RCC 7860 (cell line): ENCODE measurements at regions not wholly inside any gene's neighbourhood (a gene's known extent, or its start where the extent isn't known, plus 50 kb on each side); places are given as distances from the start of the nearest gene placed in this dataset.

ENCODE experiments used
- DNase-seq: peaks from one replicate; pipeline ENCODE4 v3.0.0-alpha.2; 2015; ENCODE audit warnings: low spot score
- FAIRE-seq: peaks from 2 replicates; lab custom pipeline; 2012; peaks lifted over from hg19 to GRCh38; lab: Jason Lieb, UNC

DNA sequence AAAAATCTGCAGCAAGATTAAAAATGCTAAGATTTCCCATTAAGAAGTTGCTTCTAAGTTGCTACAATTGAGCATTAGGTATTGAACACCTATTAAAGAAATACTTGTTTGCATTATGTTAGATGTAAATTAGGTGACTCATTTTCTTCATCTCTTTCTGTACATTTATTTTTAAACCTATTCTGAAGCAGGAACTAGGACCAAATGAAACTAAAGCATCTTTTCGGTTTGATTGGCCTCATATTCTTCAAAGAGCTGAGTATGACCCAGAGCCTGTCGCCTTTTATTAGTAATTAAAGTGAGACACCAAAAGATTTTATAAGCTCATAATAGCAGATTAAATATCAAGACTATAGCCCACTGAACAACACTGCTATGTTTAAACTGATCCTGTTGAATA, 83.4 kb upstream of the ZEB2 start:
- FAIRE-seq = no peak

DNA sequence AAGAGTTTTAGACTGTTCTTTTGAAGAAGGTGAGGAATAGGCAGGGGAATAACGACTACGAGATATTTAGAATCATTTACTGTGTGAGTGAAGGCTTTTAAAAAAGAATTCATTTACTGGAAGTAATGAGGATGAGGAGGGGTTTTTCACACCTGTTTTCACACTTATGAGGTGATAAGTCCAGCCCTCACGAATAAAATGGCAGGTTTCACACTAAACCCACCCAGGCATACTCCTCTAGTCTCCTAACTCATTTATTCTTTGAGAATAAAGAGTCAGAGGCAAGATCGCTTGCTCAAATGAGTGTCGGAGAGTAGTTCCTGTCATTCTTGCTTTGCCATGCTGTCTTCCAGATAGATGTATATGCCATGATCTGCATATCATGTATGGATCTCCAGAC, 79.0 kb upstream of the ZEB2 start:
- FAIRE-seq (no peak), DNase-seq (no peak)

More for the DNA sequence above, 83.4 kb upstream of the ZEB2 start:
- no peak for DNase-seq

DNA sequence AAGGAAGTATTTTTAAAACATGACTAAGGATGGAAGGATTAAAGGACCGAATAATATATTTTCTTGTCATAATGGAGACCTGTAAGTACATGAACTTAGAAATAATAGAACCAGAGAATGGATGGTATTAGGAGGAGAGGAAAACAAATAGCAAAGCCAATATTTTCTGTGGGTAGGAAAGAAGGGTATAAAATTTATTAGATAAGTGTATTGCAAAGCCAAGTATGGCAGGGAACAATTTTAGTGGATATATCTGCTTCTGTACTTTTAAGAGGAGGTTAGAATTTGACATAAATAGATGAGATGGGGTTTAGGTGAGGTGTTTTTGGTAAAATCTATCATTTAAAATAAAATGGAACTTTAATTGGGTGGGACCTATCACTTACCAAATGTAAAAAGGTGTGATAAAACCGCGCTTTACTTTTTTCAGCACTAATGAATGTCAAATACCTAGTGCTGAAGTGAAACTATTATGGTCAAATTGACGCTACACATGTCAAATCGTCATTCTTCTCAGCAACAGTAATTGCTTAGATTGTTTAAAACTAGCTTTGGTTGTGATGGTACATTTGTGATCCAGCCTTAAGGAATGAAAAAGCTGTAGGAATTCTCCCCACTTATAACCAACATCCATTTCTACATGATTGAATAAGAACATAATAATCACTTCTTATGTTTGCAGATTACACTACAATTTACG, 78.1 kb upstream of the ZEB2 start:
- FAIRE-seq = no peak

DNA sequence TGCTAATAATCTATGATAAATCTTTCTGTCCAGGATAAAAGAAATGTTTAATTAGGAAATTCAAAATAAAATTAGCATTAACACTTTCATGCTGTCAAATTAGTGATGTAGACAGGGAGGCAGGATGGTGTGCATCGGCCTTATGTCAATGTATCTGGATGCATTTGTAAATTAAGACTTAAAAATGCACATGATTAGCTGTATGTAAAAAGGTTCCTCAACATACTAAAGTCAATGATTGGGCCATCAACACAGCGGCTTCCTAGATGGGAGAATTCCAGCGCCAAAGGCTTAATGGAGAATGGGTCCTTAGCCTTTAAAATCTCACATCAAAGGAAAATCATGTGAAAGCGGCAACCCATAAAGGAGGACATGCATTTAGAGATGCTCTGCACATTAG, 77.5 kb upstream of the ZEB2 start:
- FAIRE-seq = no peak

More for the DNA sequence above, 78.1 kb upstream of the ZEB2 start:
- DNase-seq = no peak

DNA sequence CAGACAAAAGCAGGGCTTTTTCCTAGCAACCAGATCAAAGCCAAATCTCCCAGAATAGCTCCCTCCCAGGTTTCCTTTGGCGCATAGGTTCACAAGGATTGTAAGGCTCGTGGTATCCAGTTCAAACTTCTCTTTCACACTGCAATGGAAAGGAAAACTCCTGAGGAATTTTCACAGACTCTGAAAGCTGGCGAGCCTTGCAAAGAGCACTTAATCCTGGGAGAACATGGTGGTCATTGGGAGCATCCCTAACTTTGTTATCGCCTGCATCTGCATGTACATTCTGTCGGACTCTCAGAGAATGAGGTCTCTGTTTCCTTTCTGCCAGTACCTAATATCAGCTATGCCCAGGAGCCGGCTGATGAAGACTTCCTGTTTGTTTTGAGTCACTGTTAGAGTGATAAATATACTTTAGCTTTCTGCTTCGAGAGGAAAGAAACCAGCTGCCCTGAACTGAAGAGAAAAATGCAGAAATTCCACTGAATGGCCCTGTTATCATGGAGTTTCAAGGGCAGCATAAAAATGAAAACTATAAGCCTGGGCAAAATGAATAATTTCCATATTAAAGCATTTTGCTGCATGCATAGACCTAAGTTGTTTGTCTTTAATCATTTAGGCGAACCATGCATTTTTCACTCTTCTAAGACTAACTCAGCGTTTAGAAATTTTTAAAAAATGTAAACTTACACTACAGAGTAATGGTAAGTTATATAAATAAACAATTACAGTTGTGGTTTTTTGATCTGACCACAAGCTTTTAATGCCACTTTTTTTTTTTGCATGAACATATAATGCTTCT, 76.4 kb upstream of the ZEB2 start:
- FAIRE-seq = no peak
- no peak for DNase-seq

More for the DNA sequence above, 77.5 kb upstream of the ZEB2 start:
- no peak for DNase-seq

DNA sequence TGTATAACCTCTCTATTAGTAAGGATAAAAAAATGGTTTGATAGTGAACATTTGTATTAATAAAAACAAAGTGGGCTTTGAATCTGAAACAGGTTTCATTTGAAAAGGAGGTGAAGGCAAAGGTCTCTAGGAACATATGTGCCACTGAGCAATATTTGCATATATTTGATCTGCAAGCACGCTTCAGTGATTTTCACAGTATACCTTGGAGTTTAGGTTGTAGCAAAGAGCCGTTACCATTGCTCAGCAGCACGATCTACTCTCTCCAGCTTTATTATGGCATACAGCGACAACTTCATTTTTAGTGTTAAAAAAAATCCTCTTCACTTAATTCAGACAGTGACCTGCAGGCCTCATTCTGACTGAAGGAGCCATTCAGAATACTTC, 75.8 kb upstream of the ZEB2 start:
- DNase-seq = no peak
- FAIRE-seq = no peak

DNA sequence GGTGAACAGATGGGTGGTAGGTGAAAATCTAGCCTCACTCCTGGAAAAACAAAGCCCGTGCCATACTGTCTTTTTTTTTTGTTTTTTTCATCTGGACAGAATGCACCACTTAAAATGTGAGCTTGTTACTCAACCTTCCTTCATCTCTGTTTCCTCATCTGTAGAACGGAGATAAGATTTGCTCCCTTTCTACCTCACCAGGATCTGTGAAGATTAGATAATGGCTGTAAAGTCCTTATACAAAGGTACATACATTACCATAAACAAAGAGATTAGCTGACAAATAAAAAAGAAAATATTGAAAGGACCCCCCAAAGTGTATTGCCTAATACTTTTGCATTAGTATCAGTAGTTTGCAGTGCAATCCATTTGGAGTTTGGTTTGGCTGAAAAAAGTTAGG, 75.4 kb upstream of the ZEB2 start:
- FAIRE-seq = no peak
- DNase-seq = no peak

DNA sequence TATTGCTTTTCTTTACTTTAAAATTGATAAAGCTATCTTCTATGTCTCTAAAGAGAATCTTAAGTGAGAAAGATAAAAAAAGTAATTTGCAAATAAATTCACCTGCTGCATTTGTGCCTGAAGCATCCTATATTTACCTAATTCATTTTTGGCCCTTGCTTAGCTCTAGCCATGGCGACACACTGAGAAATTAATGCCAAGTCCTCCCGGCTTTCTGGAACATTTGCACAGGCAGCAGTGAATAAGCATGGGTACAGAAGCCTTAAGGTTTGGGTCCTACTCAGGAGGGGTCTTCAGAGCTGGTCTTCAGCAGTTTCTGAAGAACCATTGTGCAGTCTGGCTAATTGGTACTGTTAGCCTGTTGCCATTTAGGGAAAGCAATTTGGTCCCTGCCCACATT, 73.9 kb upstream of the ZEB2 start:
- FAIRE-seq = no peak

DNA sequence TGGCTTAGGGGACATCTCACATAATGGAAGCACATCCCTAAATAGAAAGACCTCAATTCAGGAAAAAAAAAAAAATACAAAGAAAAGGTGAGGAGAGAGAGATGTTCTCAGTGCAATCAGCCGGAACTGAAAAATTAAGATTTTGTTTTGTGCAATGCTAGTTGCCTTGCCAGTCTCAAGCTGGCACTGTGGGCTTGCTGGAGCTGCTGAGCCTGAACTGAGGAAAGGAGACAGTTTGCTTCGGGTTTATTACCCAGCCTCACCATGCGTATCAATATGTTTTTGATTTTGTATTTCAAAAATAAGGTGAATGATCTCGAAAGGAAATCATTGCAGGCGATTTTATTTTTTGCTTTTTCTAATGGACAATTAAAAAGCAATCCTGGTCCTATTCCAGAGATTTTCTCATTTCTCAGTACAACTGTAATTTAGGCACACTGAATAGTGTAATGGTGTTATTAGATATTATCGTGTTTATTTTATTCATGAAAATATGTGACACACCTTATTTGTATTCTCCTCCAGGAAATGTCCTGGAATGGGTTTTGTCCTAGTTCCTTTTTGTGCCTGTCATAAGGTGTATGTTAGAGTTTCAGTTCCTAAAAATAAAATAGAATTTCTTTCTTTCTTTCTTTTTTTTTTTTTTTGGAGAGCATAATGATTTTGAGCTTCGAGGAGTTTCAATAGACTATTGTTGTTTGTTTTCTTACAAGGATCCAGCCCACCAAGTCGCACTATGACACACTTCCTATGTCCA, 72.8 kb upstream of the ZEB2 start:
- no peak for DNase-seq
- FAIRE-seq = no peak

More for the DNA sequence above, 73.9 kb upstream of the ZEB2 start:
- no peak for DNase-seq

DNA sequence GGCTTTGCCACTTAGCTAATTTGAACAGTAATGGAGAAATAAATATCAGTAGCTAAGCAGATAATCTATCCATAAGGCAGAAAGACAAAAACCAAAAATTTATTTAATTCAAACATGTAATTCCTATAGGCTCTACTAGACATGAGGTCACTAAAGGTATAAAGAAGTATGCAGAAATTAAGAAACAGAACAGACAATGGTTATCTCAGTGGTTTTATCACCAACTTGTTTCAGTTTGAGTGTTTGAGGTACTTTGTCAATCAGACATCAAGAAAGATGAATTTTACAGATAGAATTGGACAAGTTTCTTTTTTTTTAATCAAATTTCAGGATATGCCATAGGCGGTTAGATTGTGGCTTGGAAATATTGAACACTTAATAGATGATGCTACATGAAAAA, 67.4 kb upstream of the ZEB2 start:
- DNase-seq (no peak), FAIRE-seq (no peak)

DNA sequence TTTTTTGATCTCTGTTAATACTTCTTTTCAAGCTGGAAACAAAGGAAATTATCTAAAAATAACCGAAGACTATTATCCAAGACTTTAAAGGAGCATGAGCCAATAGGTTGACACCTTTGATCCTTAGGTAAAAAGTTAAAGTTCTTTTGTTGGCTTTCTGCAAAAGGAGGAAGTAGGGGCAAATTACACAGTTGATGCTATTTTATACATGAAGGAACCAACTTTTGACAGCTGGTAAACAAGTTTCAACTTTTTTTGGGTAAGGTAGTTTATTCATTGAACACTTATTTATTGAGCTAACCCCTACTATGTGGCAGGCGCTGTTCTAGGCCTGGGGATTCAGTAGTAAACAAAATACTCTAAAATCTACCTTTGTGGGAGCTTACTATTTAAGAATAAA, 66.6 kb upstream of the ZEB2 start:
- no peak for FAIRE-seq
- no peak for DNase-seq

DNA sequence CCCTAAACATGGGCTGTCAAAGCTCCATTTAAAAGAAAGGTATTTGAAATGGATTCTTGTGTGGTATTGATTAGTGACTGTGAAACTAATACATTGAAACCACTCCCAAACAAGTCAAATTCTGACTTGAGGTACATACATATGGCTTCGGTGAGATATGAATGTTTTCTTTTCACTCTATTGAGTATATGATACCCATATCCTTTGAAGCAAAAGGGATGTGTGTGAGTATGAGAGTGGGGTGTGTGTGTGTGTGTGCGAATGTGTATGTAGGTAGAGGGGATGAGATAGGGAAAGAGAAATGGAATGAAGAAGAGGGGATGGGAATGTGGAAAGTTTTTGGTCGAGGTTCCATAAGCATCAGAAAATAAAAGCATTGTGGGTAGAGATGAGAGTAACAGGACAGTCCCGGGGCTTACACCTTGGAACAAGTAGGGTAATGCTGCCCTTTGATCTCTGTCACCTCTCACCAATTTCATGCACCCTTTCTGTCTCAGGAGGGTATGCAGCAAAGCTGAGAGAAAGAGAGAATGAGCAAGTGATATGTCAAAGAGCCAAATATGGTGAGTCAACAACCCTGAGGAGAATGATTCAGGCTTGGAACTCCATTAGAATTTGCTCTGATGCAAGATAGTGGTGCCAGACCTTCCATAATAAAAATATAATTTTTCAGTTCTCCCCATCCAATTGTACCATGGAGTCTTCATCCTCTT, 64.0 kb upstream of the ZEB2 start:
- DNase-seq = peak; percentile 12
- no peak for FAIRE-seq

DNA sequence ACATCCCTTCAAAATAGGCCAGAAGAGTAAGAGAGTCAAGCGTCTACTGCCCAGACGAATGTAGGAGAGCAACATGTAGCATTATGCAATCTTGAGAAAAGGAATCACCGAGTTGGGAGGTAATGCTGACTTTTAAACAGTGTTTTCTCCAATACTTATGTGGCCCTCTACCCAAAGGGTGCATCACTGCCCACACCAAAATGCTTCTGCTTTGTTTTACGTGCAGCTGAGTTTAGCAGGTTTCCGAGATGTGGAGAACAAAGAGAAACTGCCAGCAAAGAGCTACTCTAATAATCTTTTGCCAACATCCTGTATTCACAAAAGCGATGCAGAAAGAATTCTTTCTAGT, 63.4 kb upstream of the ZEB2 start:
- no peak for DNase-seq
- FAIRE-seq = no peak

DNA sequence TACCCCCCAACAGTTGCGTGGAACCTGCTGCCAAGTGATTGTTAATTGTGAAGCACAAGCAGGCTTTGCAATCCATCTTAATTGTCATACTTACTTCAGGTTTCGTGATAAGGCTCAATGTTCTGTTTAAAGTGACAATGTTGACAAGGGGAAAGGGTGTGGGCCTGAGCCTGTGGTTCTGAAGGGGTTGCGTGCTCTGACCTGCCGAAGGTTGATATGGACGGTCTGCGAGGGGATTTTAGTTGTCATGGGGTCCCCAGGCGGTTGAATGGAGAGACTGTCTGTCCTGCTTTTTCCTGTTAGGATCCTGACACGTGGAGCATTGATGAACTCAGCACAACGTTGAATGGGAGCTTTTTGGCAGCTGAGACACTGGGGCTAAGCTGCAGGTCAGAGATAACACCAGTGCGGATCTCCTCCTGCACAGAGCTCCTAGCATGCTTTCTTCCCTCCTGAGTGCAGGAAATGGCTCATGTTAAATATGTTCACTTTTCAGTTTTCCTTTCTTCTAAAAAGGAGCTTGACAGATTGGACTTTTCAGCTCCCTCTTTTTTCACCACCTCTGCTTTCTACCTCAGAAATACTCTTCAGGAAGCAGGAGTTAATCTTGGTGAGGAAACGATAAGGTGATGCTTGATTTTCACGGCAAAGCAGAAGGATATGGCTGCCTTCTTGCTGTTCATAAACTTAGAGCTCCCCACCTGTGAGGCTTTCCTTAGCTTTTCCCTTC, 62.9 kb upstream of the ZEB2 start:
- no peak for FAIRE-seq
- DNase-seq = no peak

DNA sequence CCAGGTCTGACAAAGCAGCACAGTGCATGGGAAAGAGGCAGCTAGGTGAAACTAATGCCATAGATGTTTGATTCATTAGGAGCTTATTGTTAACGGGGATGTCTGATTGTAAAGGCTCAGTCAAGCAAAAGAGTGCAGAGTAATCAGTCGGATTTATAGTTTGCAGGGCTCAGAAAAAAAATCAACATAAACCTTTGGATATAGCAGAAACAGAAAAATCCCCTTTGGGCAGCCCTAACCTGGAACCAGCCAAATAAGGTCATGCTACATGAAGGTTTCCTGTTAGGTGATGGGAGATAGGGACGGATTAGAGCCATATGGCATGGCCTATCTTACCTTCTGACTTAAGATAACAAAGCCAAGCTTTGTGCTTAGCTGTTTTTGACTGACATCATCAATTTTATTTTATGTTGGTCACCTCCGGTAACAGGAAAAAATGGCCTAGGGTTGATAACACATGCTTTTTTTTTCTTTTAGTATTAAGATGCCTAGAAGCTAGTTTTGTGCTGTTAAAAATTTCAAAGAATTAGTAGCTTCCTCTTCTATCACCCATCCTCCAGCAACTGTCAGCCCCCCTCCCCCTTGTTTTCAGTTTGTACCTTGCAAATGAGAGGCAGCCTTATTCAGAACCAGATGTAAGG, 60.7 kb upstream of the ZEB2 start:
- DNase-seq (no peak), FAIRE-seq (no peak)

DNA sequence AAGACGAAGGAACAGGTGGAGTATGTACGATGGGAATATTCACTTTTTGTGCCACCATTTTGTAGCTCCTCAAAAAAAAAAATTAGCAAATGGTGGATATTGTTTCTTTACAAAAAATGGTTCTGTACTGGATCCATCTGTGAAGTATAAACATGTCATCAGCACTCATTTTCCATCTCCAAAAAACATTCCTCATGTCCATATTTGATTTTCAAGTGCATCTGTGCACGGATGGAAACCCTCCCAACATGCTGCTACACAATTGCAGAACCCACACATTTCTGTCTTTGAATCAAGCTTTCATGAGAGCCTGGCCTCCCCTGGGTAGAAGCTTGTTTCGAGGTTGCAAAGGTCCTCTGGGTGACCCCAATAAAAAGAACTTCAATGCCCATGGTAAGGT, 59.6 kb upstream of the ZEB2 start:
- FAIRE-seq (no peak), DNase-seq (no peak)

DNA sequence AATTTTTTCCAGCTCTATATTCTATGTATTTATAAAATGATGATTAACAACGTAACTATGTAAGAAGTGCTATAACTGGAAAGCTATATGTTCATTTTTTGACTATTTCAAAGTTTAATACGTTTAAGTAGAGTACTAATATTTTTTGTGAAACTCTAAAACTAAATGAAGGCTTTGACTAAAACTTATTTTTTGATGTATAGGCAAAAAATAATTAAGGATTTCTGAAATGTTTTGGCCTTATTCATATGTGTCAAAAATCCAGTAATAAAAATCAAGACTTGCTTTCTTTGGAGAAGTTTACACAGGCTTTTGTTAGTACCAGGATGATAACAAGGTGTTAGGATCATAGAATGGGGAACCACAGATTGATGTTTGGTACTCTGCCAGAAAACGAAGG, 58.2 kb upstream of the ZEB2 start:
- FAIRE-seq = no peak
- no peak for DNase-seq

DNA sequence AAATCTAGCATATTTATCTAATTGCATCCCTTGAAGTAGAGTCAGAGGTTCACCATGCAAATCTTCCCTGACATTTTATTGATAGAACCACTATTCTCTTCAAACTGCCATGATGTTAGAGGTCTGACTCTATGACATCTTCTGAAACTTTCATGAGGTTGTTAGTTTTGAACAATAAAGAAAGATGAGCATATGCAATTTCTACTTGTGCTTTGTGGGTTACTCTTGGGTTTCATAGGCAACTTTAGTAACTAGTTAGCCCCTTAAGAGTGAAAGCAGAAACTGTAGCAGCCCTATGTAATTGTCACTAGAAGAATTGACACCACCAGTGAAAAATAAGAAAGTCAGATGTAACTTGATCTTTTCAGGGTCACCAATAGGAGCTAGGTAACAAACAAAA, 53.1 kb upstream of the ZEB2 start:
- FAIRE-seq (no peak), DNase-seq (no peak)

DNA sequence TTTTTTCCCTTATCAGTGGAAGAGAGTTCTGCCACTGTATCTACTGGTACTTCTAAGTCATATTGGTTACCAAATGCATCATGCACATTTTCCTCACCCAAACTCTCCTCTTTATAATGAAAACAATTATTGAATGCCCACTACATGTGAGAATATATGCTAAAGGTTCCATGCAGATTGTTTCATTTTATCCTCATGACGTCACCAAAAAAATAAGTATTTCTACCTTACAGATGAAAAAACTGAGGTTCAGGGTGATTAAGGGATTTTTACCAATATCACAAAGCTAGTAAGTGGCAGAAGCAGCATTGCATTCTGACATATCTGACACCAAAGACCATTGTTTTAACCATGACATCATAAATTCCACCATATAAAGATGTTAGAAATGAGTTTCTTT, 51.9 kb upstream of the ZEB2 start:
- DNase-seq (no peak), FAIRE-seq (no peak)

DNA sequence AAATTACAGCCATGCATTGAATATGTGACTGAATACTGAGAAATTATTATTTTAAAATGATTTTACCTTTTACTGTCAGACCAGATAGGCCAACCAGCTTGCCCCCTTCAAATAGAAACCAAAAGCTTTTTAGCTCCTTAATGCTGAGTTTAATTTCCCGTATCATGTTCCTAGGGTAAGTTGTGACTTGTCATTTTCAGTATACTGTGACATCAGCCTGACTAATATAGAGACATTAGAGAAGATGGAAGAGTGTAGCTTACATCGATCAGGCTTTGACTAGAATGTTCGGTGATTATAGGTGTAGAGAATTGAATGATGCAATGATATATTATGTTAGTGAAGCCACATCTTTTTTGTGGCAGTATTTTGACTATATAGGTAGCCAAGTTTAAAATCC, 50.6 kb upstream of the ZEB2 start:
- DNase-seq (no peak), FAIRE-seq (no peak)
